Endodermal cell (in vitro differentiated cells): ENCODE measurements at regions not wholly inside any gene's neighbourhood (a gene's known extent, or its start where the extent isn't known, plus 50 kb on each side); places are given as distances from the start of the nearest gene placed in this dataset.

ENCODE experiments used
- DNase-seq: peaks from one replicate; pipeline ENCODE4 v3.0.0-alpha.2; 2017
- H3K27ac ChIP-seq: 2 replicates; pipeline ENCODE4 v1.5.1; 2013; ENCODE audit warnings: mild to moderate bottlenecking, low read depth, low read length, moderate library complexity
- H3K27me3 ChIP-seq: 2 replicates; pipeline ENCODE4 v1.6.1; 2013; ENCODE audit warnings: mild to moderate bottlenecking, low read length, moderate library complexity; ENCODE audit not compliant: insufficient read depth, control insufficient read depth, poor library complexity, severe bottlenecking
- H3K36me3 ChIP-seq: 2 replicates; pipeline ENCODE4 v1.7.0; 2013; ENCODE audit warnings: mild to moderate bottlenecking, low read length, moderate library complexity; ENCODE audit not compliant: control insufficient read depth, insufficient read depth
- H3K4me1 ChIP-seq: one replicate; pipeline ENCODE4 v1.7.0; 2013; ENCODE audit warnings: low read length; ENCODE audit not compliant: control insufficient read depth, insufficient read depth
- H3K4me3 ChIP-seq: 2 replicates; pipeline ENCODE4 v1.5.1; 2013; ENCODE audit warnings: mild to moderate bottlenecking, low read length, moderate library complexity
- H3K9ac ChIP-seq: 2 replicates; pipeline ENCODE4 v1.6.1; 2013; ENCODE audit warnings: mild to moderate bottlenecking, low read length, moderate library complexity; ENCODE audit not compliant: poor library complexity, severe bottlenecking; ENCODE audit errors: extremely low read depth
- H3K9me3 ChIP-seq: 2 replicates; pipeline ENCODE4 v1.6.1; 2013; ENCODE audit warnings: mild to moderate bottlenecking, low read length, moderate library complexity; ENCODE audit not compliant: control insufficient read depth
- H3K27ac Mint-ChIP-seq: 2 replicates; pipeline ENCODE4 v1.8.0; 2020; ENCODE audit warnings: mixed read lengths
- H3K27me3 Mint-ChIP-seq: 2 replicates; pipeline ENCODE4 v1.8.0; 2021; ENCODE audit warnings: mild to moderate bottlenecking, mixed read lengths; ENCODE audit not compliant: insufficient read depth
- H3K36me3 Mint-ChIP-seq: 2 replicates; pipeline ENCODE4 v1.8.0; 2020; ENCODE audit warnings: low read depth, mixed read lengths
- H3K4me1 Mint-ChIP-seq: 2 replicates; pipeline ENCODE4 v1.8.0; 2020; ENCODE audit warnings: mixed read lengths
- H3K4me3 Mint-ChIP-seq: 2 replicates; pipeline ENCODE4 v1.8.0; 2020; ENCODE audit warnings: mild to moderate bottlenecking, moderate library complexity, mixed read lengths
- H3K9me3 Mint-ChIP-seq: 2 replicates; pipeline ENCODE4 v1.8.0; 2020; ENCODE audit warnings: mild to moderate bottlenecking, mixed read lengths
- WGBS, 2 experiments: methylation state at CpG; one replicate each; pipeline versions ENCODE4 v1.1.5 to v1.1.7; 2013; ENCODE audit warnings: missing lambda C conversion rate in 2 of 2, mixed read lengths in 1 of 2; ENCODE audit not compliant: insufficient coverage in 1 of 2, insufficient read length in 1 of 2; 5-methylcytosine and 5-hydroxymethylcytosine counted together
- TF ChIP-seq, protein P1 (sequence below): fragments of 200-600 bp; sonication (generic); conservative IDR thresholded peaks from 2 replicates; pipeline ENCODE4 v1.5.0; 2021; ENCODE audit warnings: antibody characterized with exemption, mild to moderate bottlenecking

DNA sequence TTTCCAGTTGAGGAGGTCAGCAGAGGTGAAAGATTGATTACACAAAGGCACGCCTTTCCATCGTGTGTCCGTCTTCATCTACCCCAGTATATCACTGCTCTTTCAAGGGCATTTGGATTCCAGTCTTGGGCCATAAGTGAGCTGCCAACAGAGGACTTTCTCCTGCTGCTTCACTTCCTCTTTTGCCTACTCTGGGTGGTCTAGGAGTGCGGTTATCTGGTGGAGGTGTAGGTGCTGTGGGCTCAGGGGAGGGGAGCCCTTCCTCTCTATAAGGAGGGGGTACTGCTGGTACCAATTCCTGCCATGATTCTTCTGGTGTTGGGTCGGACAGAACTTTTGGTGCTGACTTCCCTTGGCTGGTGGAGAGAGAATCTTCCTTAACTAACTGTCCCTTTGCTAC is 83.1 kb upstream of the VEPH1 start:
- Histone ChIP-seq H3K4me1 (no peaks in the 10 kb centered on the region), H3K27me3 (no peaks in the 10 kb centered on the region), H3K9ac (no peak overlapping the region), H3K9me3 (peaks cover 19% of the 10 kb centered on the region), H3K4me3 (no peak overlapping the region), H3K36me3 (no peaks in the 10 kb centered on the region), H3K27ac (no peak overlapping the region)
- H3K27me3 Mint-ChIP-seq, result no peaks in the 10 kb centered on the region
- peaks cover 17% of the 10 kb centered on the region for H3K9me3 Mint-ChIP-seq
- WGBS, 2 experiments, result 93 to 95% methylated on average over 4 to 5 of the region's 5 CpGs
- DNase-seq, result no peak
- no peak overlapping the region for H3K4me3 Mint-ChIP-seq
- H3K36me3 Mint-ChIP-seq, result peaks cover 3% of the 10 kb centered on the region
- H3K27ac Mint-ChIP-seq, result no peak overlapping the region
- TF ChIP-seq, protein P1, sequence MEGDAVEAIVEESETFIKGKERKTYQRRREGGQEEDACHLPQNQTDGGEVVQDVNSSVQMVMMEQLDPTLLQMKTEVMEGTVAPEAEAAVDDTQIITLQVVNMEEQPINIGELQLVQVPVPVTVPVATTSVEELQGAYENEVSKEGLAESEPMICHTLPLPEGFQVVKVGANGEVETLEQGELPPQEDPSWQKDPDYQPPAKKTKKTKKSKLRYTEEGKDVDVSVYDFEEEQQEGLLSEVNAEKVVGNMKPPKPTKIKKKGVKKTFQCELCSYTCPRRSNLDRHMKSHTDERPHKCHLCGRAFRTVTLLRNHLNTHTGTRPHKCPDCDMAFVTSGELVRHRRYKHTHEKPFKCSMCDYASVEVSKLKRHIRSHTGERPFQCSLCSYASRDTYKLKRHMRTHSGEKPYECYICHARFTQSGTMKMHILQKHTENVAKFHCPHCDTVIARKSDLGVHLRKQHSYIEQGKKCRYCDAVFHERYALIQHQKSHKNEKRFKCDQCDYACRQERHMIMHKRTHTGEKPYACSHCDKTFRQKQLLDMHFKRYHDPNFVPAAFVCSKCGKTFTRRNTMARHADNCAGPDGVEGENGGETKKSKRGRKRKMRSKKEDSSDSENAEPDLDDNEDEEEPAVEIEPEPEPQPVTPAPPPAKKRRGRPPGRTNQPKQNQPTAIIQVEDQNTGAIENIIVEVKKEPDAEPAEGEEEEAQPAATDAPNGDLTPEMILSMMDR, result no peak
- peaks cover 3% of the 10 kb centered on the region for H3K4me1 Mint-ChIP-seq

DNA sequence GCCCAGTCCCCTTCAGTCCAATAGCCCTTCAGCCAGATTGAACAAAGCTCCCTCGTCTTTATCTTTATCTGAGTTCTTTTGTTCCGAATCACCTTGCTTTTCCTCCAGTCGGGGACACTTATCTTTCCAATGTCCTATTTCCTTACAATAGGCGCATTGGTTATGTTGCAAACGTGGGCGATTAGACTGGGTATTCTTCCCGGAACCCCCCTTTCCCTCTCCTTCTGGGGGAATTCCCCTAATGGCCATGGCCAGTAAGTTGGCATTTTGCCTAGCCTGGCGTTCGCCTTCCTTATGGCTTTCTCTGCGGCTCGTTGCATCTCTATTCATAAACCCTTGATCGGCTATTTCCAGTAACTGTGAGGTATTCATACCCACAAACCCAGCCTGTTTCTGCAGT is 82.2 kb upstream of the VEPH1 start:
- Histone ChIP-seq H3K4me1 (no peaks in the 10 kb centered on the region), H3K9ac (no peak overlapping the region), H3K36me3 (no peaks in the 10 kb centered on the region), H3K27ac (no peak overlapping the region), H3K9me3 (peaks cover 25% of the 10 kb centered on the region), H3K4me3 (no peak overlapping the region), H3K27me3 (no peaks in the 10 kb centered on the region)
- H3K27ac Mint-ChIP-seq, result no peak overlapping the region
- H3K36me3 Mint-ChIP-seq, result peaks cover 3% of the 10 kb centered on the region
- peaks cover 3% of the 10 kb centered on the region for H3K4me1 Mint-ChIP-seq
- TF ChIP-seq, protein P1, result no peak
- no peak for DNase-seq
- no peak overlapping the region for H3K4me3 Mint-ChIP-seq
- H3K27me3 Mint-ChIP-seq, result no peaks in the 10 kb centered on the region
- peaks cover 17% of the 10 kb centered on the region for H3K9me3 Mint-ChIP-seq
- WGBS, 2 experiments, result 94 to 100% methylated on average over 3 to 12 of the region's 12 CpGs

DNA sequence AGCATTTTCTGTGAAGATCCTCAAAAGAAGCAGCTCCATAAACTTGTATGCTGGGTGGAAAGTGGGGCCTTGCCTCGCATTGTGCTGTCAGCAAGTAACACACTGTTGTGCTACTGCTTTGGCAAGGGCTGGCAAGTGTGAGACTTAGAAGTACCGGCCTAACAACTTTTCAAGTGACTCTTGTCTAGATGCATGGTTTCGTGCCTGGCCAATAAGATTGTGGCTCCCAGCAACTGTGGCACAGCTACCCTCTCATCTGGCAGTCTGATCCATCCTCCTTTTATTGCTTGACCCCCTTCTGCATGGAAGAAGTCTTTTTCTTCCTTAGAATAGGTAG is 79.4 kb upstream of the VEPH1 start:
- Mint-ChIP-seq H3K27me3 (no peaks in the 10 kb centered on the region), H3K27ac (no peak overlapping the region), H3K9me3 (peaks cover 28% of the 10 kb centered on the region), H3K4me1 (no peaks in the 10 kb centered on the region), H3K36me3 (peaks cover 8% of the 10 kb centered on the region), H3K4me3 (no peak overlapping the region)
- Histone ChIP-seq H3K9ac (no peak overlapping the region), H3K36me3 (no peaks in the 10 kb centered on the region), H3K4me3 (no peak overlapping the region), H3K27ac (no peak overlapping the region), H3K27me3 (no peaks in the 10 kb centered on the region), H3K4me1 (no peaks in the 10 kb centered on the region), H3K9me3 (peaks cover 44% of the 10 kb centered on the region)
- no peak for DNase-seq
- TF ChIP-seq, protein P1, result no peak
- 88 to 96% methylated on average over 2 to 3 of the region's 3 CpGs for WGBS, 2 experiments
